ENCODE measurements at regions not wholly inside any gene's neighbourhood (a gene's known extent, or its start where the extent isn't known, plus 50 kb on each side); places are given as distances from the start of the nearest gene placed in this dataset.
"Not testable (repeated sequence)": the region's sequence is repeated elsewhere in the genome, so short reads cannot be mapped to it uniquely, and the experiment has no call there.

GRCh38 chr4:110869114-110869513, 246.2 kb upstream of the PITX2 start:
- no peak for TF ChIP-seq CTCF (IDR thresholded peaks at IDR 0.05; ENCODE audit: borderline replicate concordance, extremely low read depth, low read length, poor library complexity, severe bottlenecking)
- no peak for ATAC-seq (ENCODE audit: insufficient read depth, low read depth)
- no peak overlapping the region for H3K9ac ChIP-seq (ENCODE audit: low read depth, low read length)
- H3K9me3 ChIP-seq (ENCODE audit: insufficient read depth, low read length, severe bottlenecking) = no peaks in the 10 kb centered on the region
- H3K27ac ChIP-seq (ENCODE audit: low read length) = no peak overlapping the region
- H4K20me1 ChIP-seq (ENCODE audit: insufficient read depth, low read length) = no peaks in the 10 kb centered on the region
- H2AFZ ChIP-seq (ENCODE audit: low read depth, low read length) = no peak overlapping the region
- no peaks in the 10 kb centered on the region for H3K36me3 ChIP-seq (ENCODE audit: insufficient read depth, low read length)
- no peaks in the 10 kb centered on the region for H3K4me1 ChIP-seq (ENCODE audit: insufficient read depth, low read length)
- peaks cover 3% of the 10 kb centered on the region for H3K27me3 ChIP-seq (ENCODE audit: insufficient read depth, low read length, poor library complexity)
- no peak overlapping the region for H3K4me3 ChIP-seq (ENCODE audit: low read depth in 1 of 2, low read length in 2 of 2)
- DNase-seq = no peak
- H3K79me2 ChIP-seq (ENCODE audit: insufficient read depth, low read length) = no peaks in the 10 kb centered on the region
- H3K4me2 ChIP-seq (ENCODE audit: insufficient read depth, low read length) = no peak overlapping the region

- no peak for TF ChIP-seq CTCF (IDR thresholded peaks at IDR 0.05; ENCODE audit: borderline replicate concordance, extremely low read depth, low read length, poor library complexity, severe bottlenecking)
- TF ChIP-seq EZH2 (IDR thresholded peaks at IDR 0.05; ENCODE audit: borderline replicate concordance, low read depth, low read length, severe bottlenecking) = no peak
- DNase-seq (no peak), ATAC-seq (ENCODE audit: insufficient read depth, low read depth) (no peak)
- H4K20me1 ChIP-seq (ENCODE audit: insufficient read depth, low read length) = no peaks in the 10 kb centered on the region
- H3K79me2 ChIP-seq (ENCODE audit: insufficient read depth, low read length) = no peaks in the 10 kb centered on the region
- no peak overlapping the region for H3K4me3 ChIP-seq (ENCODE audit: low read depth in 1 of 2, low read length in 2 of 2)
- H3K36me3 ChIP-seq (ENCODE audit: insufficient read depth, low read length) = no peaks in the 10 kb centered on the region
- peaks cover 3% of the 10 kb centered on the region for H3K27me3 ChIP-seq (ENCODE audit: insufficient read depth, low read length, poor library complexity)
- H3K4me2 ChIP-seq (ENCODE audit: insufficient read depth, low read length) = no peak overlapping the region
- no peaks in the 10 kb centered on the region for H3K9me3 ChIP-seq (ENCODE audit: insufficient read depth, low read length, severe bottlenecking)
- H3K27ac ChIP-seq (ENCODE audit: low read length) = no peak overlapping the region
- H2AFZ ChIP-seq (ENCODE audit: low read depth, low read length) = no peak overlapping the region
- H3K9ac ChIP-seq (ENCODE audit: low read depth, low read length) = no peak overlapping the region
- H3K4me1 ChIP-seq (ENCODE audit: insufficient read depth, low read length) = no peaks in the 10 kb centered on the region
Measured at GRCh38 chr4:110869862-110870572, 247.1 kb upstream of the PITX2 start.

GRCh38 chr4:110876214-110876613, 253.3 kb upstream of the PITX2 start:
- H3K79me2 ChIP-seq (ENCODE audit: insufficient read depth, low read length); DNase-seq; H3K27me3 ChIP-seq (ENCODE audit: insufficient read depth, low read length, poor library complexity); H3K36me3 ChIP-seq (ENCODE audit: insufficient read depth, low read length); ATAC-seq (ENCODE audit: insufficient read depth, low read depth); H3K9ac ChIP-seq (ENCODE audit: low read depth, low read length); H3K4me2 ChIP-seq (ENCODE audit: insufficient read depth, low read length); H3K4me3 ChIP-seq (ENCODE audit: low read depth in 1 of 2, low read length in 2 of 2); H3K9me3 ChIP-seq (ENCODE audit: insufficient read depth, low read length, severe bottlenecking); H3K4me1 ChIP-seq (ENCODE audit: insufficient read depth, low read length); H4K20me1 ChIP-seq (ENCODE audit: insufficient read depth, low read length); H2AFZ ChIP-seq (ENCODE audit: low read depth, low read length); H3K27ac ChIP-seq (ENCODE audit: low read length): not testable (repeated sequence)

- Histone ChIP-seq H3K4me3 (ENCODE audit: low read depth in 1 of 2, low read length in 2 of 2) (no peak overlapping the region), H3K4me2 (ENCODE audit: insufficient read depth, low read length) (no peak overlapping the region)
- ATAC-seq (ENCODE audit: insufficient read depth, low read depth) = no peak
Measured at GRCh38 chr4:110876866-110877265, 254.0 kb upstream of the PITX2 start.

More at GRCh38 chr4:110876866-110877265, 254.0 kb upstream of the PITX2 start:
- no peaks in the 10 kb centered on the region for H3K27me3 ChIP-seq (ENCODE audit: insufficient read depth, low read length, poor library complexity)
- no peaks in the 10 kb centered on the region for H3K36me3 ChIP-seq (ENCODE audit: insufficient read depth, low read length)
- DNase-seq = no peak
- no peak overlapping the region for H3K9ac ChIP-seq (ENCODE audit: low read depth, low read length)
- H3K79me2 ChIP-seq (ENCODE audit: insufficient read depth, low read length) = no peaks in the 10 kb centered on the region
- H3K9me3 ChIP-seq (ENCODE audit: insufficient read depth, low read length, severe bottlenecking) = no peaks in the 10 kb centered on the region
- no peak for TF ChIP-seq EZH2 (IDR thresholded peaks at IDR 0.05; ENCODE audit: borderline replicate concordance, low read depth, low read length, severe bottlenecking)
- TF ChIP-seq CTCF (IDR thresholded peaks at IDR 0.05; ENCODE audit: borderline replicate concordance, extremely low read depth, low read length, poor library complexity, severe bottlenecking) = no peak
- H3K27ac ChIP-seq (ENCODE audit: low read length) = no peak overlapping the region
- H2AFZ ChIP-seq (ENCODE audit: low read depth, low read length) = no peak overlapping the region
- no peaks in the 10 kb centered on the region for H3K4me1 ChIP-seq (ENCODE audit: insufficient read depth, low read length)
- H4K20me1 ChIP-seq (ENCODE audit: insufficient read depth, low read length) = no peaks in the 10 kb centered on the region

Data from DND-41 (cell line).